GM18858 (cell line): ENCODE measurements at regions not wholly inside any gene's neighbourhood (a gene's known extent, or its start where the extent isn't known, plus 50 kb on each side); places are given as distances from the start of the nearest gene placed in this dataset.
"Not testable (repeated sequence)": the region's sequence is repeated elsewhere in the genome, so short reads cannot be mapped to it uniquely, and the experiment has no call there.

Experiments used
- ATAC-seq: cut with Tn5 transposase; IDR thresholded peaks from one replicate; pipeline ENCODE4 v1.9.1; 2021; ENCODE audit not compliant: unreplicated experiment

- ATAC-seq, result peak; percentile 30
Observed at GRCh38 chr15:20473465-20473864, 68.1 kb downstream of the GOLGA6L6 start.

- ATAC-seq, result peak; percentile 49
Observed at GRCh38 chr15:20472983-20473382, 68.6 kb downstream of the GOLGA6L6 start.

GRCh38 chr15:20470810-20471209 is 70.8 kb downstream of the GOLGA6L6 start:
- ATAC-seq, result not testable (repeated sequence)

GRCh38 chr15:20441138-20441537 is 100.5 kb downstream of the GOLGA6L6 start:
- ATAC-seq, result not testable (repeated sequence)

GRCh38 chr15:20440390-20440789 is 101.2 kb downstream of the GOLGA6L6 start:
- not testable (repeated sequence) for ATAC-seq

- ATAC-seq, result not testable (repeated sequence)
Observed at GRCh38 chr15:20439111-20439510, 102.5 kb downstream of the GOLGA6L6 start.

- ATAC-seq, result not testable (repeated sequence)
Observed at GRCh38 chr15:20438255-20438654, 103.3 kb downstream of the GOLGA6L6 start.

GRCh38 chr15:20433468-20433867 is 108.1 kb downstream of the GOLGA6L6 start:
- ATAC-seq, result not testable (repeated sequence)

- not testable (repeated sequence) for ATAC-seq
Observed at GRCh38 chr15:20430495-20430894, 111.1 kb downstream of the GOLGA6L6 start.

GRCh38 chr15:20420710-20421109 is 120.9 kb downstream of the GOLGA6L6 start:
- not testable (repeated sequence) for ATAC-seq

- not testable (repeated sequence) for ATAC-seq
Observed at GRCh38 chr15:20416618-20417017, 125.0 kb downstream of the GOLGA6L6 start.

GRCh38 chr15:20409667-20410198 is 131.9 kb downstream of the GOLGA6L6 start:
- ATAC-seq, result not testable (repeated sequence)

GRCh38 chr15:20409247-20409646 is 132.4 kb downstream of the GOLGA6L6 start:
- no peak for ATAC-seq

- ATAC-seq, result no peak
Observed at GRCh38 chr15:20407553-20407952, 134.0 kb downstream of the GOLGA6L6 start.

- not testable (repeated sequence) for ATAC-seq
Observed at GRCh38 chr15:20404571-20404970, 137.0 kb downstream of the GOLGA6L6 start.

- not testable (repeated sequence) for ATAC-seq
Observed at GRCh38 chr15:20402586-20402985, 139.0 kb downstream of the GOLGA6L6 start.

GRCh38 chr15:20401058-20401457 is 140.5 kb downstream of the GOLGA6L6 start:
- ATAC-seq, result not testable (repeated sequence)

- ATAC-seq, result not testable (repeated sequence)
Observed at GRCh38 chr15:20398680-20399079, 142.9 kb downstream of the GOLGA6L6 start.

- ATAC-seq, result not testable (repeated sequence)
Observed at GRCh38 chr15:20388161-20388560, 153.4 kb downstream of the GOLGA6L6 start.

GRCh38 chr15:20386198-20386597 is 155.4 kb downstream of the GOLGA6L6 start:
- no peak for ATAC-seq

- ATAC-seq, result not testable (repeated sequence)
Observed at GRCh38 chr15:20380199-20380598, 161.4 kb downstream of the GOLGA6L6 start.

- no peak for ATAC-seq
Observed at GRCh38 chr15:20376872-20377271, 164.7 kb downstream of the GOLGA6L6 start.

- not testable (repeated sequence) for ATAC-seq
Observed at GRCh38 chr15:20372416-20372815, 169.2 kb downstream of the GOLGA6L6 start.
